NCI-H2196 (cell line): ENCODE measurements at regions not wholly inside any gene's neighbourhood (a gene's known extent, or its start where the extent isn't known, plus 50 kb on each side); places are given as distances from the start of the nearest gene placed in this dataset.
"Not testable (repeated sequence)": the region's sequence is repeated elsewhere in the genome, so short reads cannot be mapped to it uniquely, and the experiment has no call there.

Source experiments
- DNase-seq: peaks from one replicate; lab custom pipeline; 2025; ENCODE audit not compliant: unreplicated experiment; lab: John Stamatoyannopoulos, UW

- no peak for DNase-seq
These were observed 141.1 kb downstream of the NDUFA12 start for GRCh38 chr12:94862421-94862820.

- DNase-seq: no peak
These were observed 147.2 kb downstream of the NDUFA12 start for GRCh38 chr12:94856324-94856723.

- no peak for DNase-seq
These were observed 147.6 kb downstream of the NDUFA12 start for GRCh38 chr12:94855853-94856252.

GRCh38 chr12:94851396-94852028 is 152.0 kb downstream of the NDUFA12 start:
- DNase-seq: no peak

GRCh38 chr12:94849411-94849976 is 154.0 kb downstream of the NDUFA12 start:
- no peak for DNase-seq

- DNase-seq: no peak
These were observed 154.5 kb downstream of the NDUFA12 start for GRCh38 chr12:94848966-94849365.

- DNase-seq: no peak
These were observed 158.4 kb downstream of the NDUFA12 start for GRCh38 chr12:94845110-94845509.

- DNase-seq: no peak
These were observed 159.0 kb downstream of the NDUFA12 start for GRCh38 chr12:94844452-94844851.

- DNase-seq: no peak
These were observed 161.4 kb downstream of the NDUFA12 start for GRCh38 chr12:94841904-94842610.

- no peak for DNase-seq
These were observed 162.3 kb downstream of the NDUFA12 start for GRCh38 chr12:94841177-94841576.

- DNase-seq: no peak
These were observed 164.2 kb downstream of the NDUFA12 start for GRCh38 chr12:94839347-94839746.

- not testable (repeated sequence) for DNase-seq
These were observed 166.4 kb downstream of the NDUFA12 start for GRCh38 chr12:94836952-94837670.

GRCh38 chr12:94834036-94834625 is 169.4 kb downstream of the NDUFA12 start:
- no peak for DNase-seq

GRCh38 chr12:94832780-94833681 is 170.5 kb downstream of the NDUFA12 start:
- DNase-seq: no peak

- no peak for DNase-seq
These were observed 171.4 kb downstream of the NDUFA12 start for GRCh38 chr12:94832105-94832504.

GRCh38 chr12:94831081-94831751 is 172.3 kb downstream of the NDUFA12 start:
- no peak for DNase-seq

GRCh38 chr12:94829552-94829951 is 173.9 kb downstream of the NDUFA12 start:
- DNase-seq: no peak

GRCh38 chr12:94819011-94819410 is 168.7 kb upstream of the TMCC3 start:
- no peak for DNase-seq

GRCh38 chr12:94817695-94818075 is 167.3 kb upstream of the TMCC3 start:
- no peak for DNase-seq

- not testable (repeated sequence) for DNase-seq
These were observed 166.8 kb upstream of the TMCC3 start for GRCh38 chr12:94817201-94817600.
